Brain microvascular endothelial cell (primary cell): ENCODE measurements at regions not wholly inside any gene's neighbourhood (a gene's known extent, or its start where the extent isn't known, plus 50 kb on each side); places are given as distances from the start of the nearest gene placed in this dataset.

ENCODE experiments used
- DNase-seq: peaks from one replicate; pipeline ENCODE4 v3.0.0-alpha.2; 2020
- H3K27ac ChIP-seq: fragments of 250-450 bp; sonication (Bioruptor Pico); 2 replicates; pipeline ENCODE4 v1.5.1; 2020; ENCODE audit warnings: mild to moderate bottlenecking, moderate library complexity
- H3K27me3 ChIP-seq: fragments of 250-450 bp; sonication (Bioruptor Pico); replicated peaks from 2 replicates; pipeline ENCODE4 v1.5.1; 2020; ENCODE audit warnings: mild to moderate bottlenecking
- H3K36me3 ChIP-seq: fragments of 250-450 bp; sonication (Bioruptor Pico); replicated peaks from 2 replicates; pipeline ENCODE4 v1.5.1; 2020; ENCODE audit warnings: mild to moderate bottlenecking
- H3K4me3 ChIP-seq: 2 replicates; pipeline ENCODE4 v1.5.1; 2011; ENCODE audit warnings: low read depth, mild to moderate bottlenecking, control low read depth, low read length, moderate library complexity
- CTCF ChIP-seq: IDR thresholded peaks from 2 replicates; pipeline ENCODE4 v1.5.1; 2011; ENCODE audit warnings: low read depth, mild to moderate bottlenecking, moderate library complexity, low read length, control low read depth, inconsistent platforms; ENCODE audit errors: missing control alignments
- in situ Hi-C: cut with HindIII; loops from 2 replicates; pipeline ENCODE4 v1.10.0; 2017; ENCODE audit warnings: low sequenced_read_pairs, low pct_ligation_motif_present

DNA sequence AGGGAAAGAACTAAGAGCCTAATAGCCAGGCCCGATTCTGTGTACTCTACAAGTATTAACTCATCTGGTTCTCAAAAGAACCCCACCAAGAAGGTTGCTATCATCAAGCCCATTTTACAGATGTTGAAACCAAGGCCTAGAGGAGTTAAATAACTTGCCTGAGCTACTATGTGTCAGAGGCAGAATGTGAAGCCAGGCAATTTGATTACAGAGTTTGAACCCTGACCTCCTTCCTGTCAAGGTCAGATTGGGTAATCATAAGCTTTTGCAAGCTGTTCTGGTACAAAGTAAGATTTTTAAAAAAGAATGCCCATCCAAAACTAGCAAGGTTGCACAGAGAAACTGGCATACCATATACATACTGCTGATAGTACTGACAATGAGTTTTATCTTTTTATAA lies 227.1 kb downstream of the HAUS1 start:
- no peak overlapping the region for H3K27ac ChIP-seq
- no peak for TF ChIP-seq CTCF
- in situ Hi-C loops = no loop called here

DNA sequence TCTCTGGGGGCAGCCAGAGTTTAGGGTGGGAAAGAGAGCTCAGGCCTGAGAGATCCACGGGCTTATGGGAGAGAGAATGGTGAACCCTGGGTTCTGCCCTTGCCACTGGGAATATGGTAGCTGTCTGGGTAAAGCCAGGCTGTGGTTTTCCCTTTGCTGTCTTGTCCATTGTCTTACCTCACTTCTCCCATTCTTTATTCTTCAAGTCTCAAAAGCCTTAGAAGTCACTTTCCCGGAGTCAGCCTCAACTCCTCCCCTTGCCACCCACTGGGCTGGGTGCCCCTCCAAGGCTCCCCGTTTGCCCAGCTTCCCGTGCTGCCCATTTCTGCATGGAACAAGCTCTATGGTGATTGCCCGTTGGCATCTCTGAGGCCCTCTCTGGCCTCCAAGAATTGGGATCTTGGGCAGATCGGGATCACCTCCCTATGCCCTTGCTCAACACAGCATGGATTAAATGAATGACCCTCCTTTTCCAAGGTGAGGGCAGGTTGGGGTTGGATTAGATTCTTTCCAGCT lies 228.2 kb downstream of the HAUS1 start:
- Histone ChIP-seq H3K27me3 (peaks cover 39% of the 10 kb centered on the region), H3K27ac (no peak overlapping the region), H3K36me3 (no peaks in the 10 kb centered on the region), H3K4me3 (no peak overlapping the region)
- DNase-seq = no peak
- in situ Hi-C loops = no loop called here
- TF ChIP-seq CTCF = no peak

More for the DNA sequence above, 227.1 kb downstream of the HAUS1 start:
- no peaks in the 10 kb centered on the region for H3K36me3 ChIP-seq
- no peak for DNase-seq
- no peak overlapping the region for H3K4me3 ChIP-seq
- H3K27me3 ChIP-seq = peaks cover 35% of the 10 kb centered on the region

DNA sequence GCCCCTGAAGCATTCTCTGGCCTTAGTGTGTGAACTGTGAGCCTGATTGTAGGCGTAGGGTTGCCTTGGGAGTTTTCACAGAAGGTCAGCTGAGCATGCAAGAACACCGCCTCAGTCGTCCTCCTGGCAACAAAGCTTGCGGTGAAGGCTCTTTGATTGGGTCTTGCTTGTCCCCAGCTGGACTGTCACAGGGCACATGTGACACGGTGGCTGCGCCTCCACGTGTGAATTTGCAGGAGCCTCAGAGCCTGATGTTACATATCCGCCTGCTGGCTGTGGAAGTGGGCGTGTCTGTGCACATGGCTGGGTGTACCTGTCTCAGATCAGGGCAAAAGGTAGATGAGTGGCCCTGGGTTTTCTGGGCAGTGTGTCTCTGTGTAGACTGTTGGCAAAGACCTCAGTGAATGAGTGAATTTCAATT lies 228.7 kb downstream of the HAUS1 start:
- no peak for TF ChIP-seq CTCF
- Histone ChIP-seq H3K36me3 (no peaks in the 10 kb centered on the region), H3K27ac (no peak overlapping the region), H3K27me3 (peaks cover 39% of the 10 kb centered on the region), H3K4me3 (no peak overlapping the region)
- no peak for DNase-seq
- in situ Hi-C loops = no loop called here

DNA sequence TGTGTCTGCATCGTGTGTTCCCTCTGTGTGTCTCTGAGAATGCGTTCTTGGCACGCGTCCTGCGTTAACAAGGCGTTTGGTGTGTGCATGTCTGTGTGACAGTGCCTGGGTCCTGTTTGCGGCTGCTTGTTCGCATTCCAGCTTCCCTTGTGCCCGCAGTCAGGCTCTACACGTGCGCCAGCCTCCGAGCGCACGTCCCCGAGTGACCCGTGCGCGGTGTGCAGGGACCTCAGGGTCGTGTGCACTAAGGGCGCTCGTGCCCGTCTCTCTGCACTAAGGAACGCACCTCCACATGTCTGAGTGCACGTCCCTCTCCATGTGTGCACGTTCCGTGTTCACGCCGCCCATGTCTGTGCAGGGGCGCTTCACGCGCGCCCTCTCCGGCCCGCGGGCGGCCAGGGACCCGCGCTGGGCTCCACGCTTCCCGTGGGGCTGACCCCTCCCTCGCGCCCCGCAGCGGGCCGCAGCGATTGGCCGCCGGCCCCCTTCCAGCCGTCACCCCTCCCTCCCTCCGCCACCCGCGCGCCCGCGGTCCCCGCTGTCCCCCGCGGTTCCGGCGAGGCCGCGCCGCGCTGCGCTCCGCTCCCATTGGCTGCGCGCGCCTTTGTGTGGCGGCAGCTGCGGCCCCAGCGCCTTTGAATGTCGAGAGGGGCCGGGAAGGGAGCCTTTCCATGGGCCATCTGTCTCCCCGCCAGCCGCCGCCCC lies 229.4 kb downstream of the HAUS1 start:
- Histone ChIP-seq H3K27me3 (peaks cover 43% of the 10 kb centered on the region), H3K4me3 (peak overlapping the region; percentile 48), H3K36me3 (no peaks in the 10 kb centered on the region), H3K27ac (no peak overlapping the region)
- no peak for TF ChIP-seq CTCF
- in situ Hi-C loops = no loop called here
- no peak for DNase-seq

- H3K27me3 ChIP-seq = peaks cover 43% of the 10 kb centered on the region
- in situ Hi-C loops = no loop called here
- no peak overlapping the region for H3K27ac ChIP-seq
- TF ChIP-seq CTCF = no peak
- H3K36me3 ChIP-seq = no peaks in the 10 kb centered on the region
- no peak for DNase-seq
- H3K4me3 ChIP-seq = peak overlapping the region; percentile 48
Observed at GRCh38 chr18:46334868-46335281, 230.7 kb downstream of the HAUS1 start.
